HUDEP-2 (cell line): ENCODE measurements at regions not wholly inside any gene's neighbourhood (a gene's known extent, or its start where the extent isn't known, plus 50 kb on each side); places are given as distances from the start of the nearest gene placed in this dataset.

Source experiments
- DNase-seq, 76 experiments: peaks; one replicate each; lab custom pipeline; 2025; ENCODE audit not compliant: unreplicated experiment in 76 of 76; lab: John Stamatoyannopoulos, UW

- no peak for DNase-seq
These were observed 646.1 kb downstream of the CDH11 start for GRCh38 chr16:64475627-64476351.

GRCh38 chr16:64470916-64471315 lies 650.9 kb downstream of the CDH11 start:
- DNase-seq, result no peak

GRCh38 chr16:64469906-64470702 lies 651.8 kb downstream of the CDH11 start:
- DNase-seq, result no peak

- no peak for DNase-seq
These were observed 652.5 kb downstream of the CDH11 start for GRCh38 chr16:64469351-64469750.

GRCh38 chr16:64468515-64469090 lies 653.3 kb downstream of the CDH11 start:
- DNase-seq, result no peak

- DNase-seq, result no peak
These were observed 662.0 kb downstream of the CDH11 start for GRCh38 chr16:64459821-64460220.

- no peak for DNase-seq
These were observed 662.5 kb downstream of the CDH11 start for GRCh38 chr16:64459402-64459801.

- no peak for DNase-seq
These were observed 666.6 kb downstream of the CDH11 start for GRCh38 chr16:64455275-64455674.

- no peak for DNase-seq
These were observed 668.2 kb downstream of the CDH11 start for GRCh38 chr16:64453646-64454045.

- no peak for DNase-seq
These were observed 669.4 kb downstream of the CDH11 start for GRCh38 chr16:64452446-64452845.

- DNase-seq, result no peak
These were observed 671.7 kb downstream of the CDH11 start for GRCh38 chr16:64450177-64450576.

- DNase-seq, result no peak
These were observed 672.4 kb downstream of the CDH11 start for GRCh38 chr16:64449506-64449905.

- DNase-seq, result no peak
These were observed 676.2 kb downstream of the CDH11 start for GRCh38 chr16:64445649-64446048.

- DNase-seq, result no peak
These were observed 676.6 kb downstream of the CDH11 start for GRCh38 chr16:64445245-64445644.

GRCh38 chr16:64440421-64440831 lies 681.4 kb downstream of the CDH11 start:
- no peak for DNase-seq

GRCh38 chr16:64440005-64440404 lies 681.9 kb downstream of the CDH11 start:
- no peak for DNase-seq

GRCh38 chr16:64437706-64438324 lies 684.0 kb downstream of the CDH11 start:
- peak in 1 of 76 experiments; percentile 0 for DNase-seq

- DNase-seq, result no peak
These were observed 687.3 kb downstream of the CDH11 start for GRCh38 chr16:64434526-64435069.

- DNase-seq, result no peak
These were observed 693.3 kb downstream of the CDH11 start for GRCh38 chr16:64428463-64429113.

- DNase-seq, result no peak
These were observed 695.7 kb downstream of the CDH11 start for GRCh38 chr16:64426131-64426666.
